ENCODE measurements at regions not wholly inside any gene's neighbourhood (a gene's known extent, or its start where the extent isn't known, plus 50 kb on each side); places are given as distances from the start of the nearest gene placed in this dataset.
"Not testable (repeated sequence)": the region's sequence is repeated elsewhere in the genome, so short reads cannot be mapped to it uniquely, and the experiment has no call there.

GRCh38 chr15:84503101-84503500 is 97.7 kb upstream of the ZSCAN2 start:
- TF ChIP-seq CTCF, POLR2A (IDR thresholded peaks at IDR 0.05): not testable (repeated sequence)

Measured in esophagus squamous epithelium (tissue), 4 donors.